GM21381 (cell line): ENCODE measurements at regions not wholly inside any gene's neighbourhood (a gene's known extent, or its start where the extent isn't known, plus 50 kb on each side); places are given as distances from the start of the nearest gene placed in this dataset.
A peak's percentile ranks its signal among the peaks of the same experiment; 100 is the strongest.

Experiments used
- ATAC-seq: cut with Tn5 transposase; IDR thresholded peaks from one replicate; pipeline ENCODE4 v1.9.1; 2021; ENCODE audit warnings: mild to moderate bottlenecking, moderate library complexity; ENCODE audit not compliant: unreplicated experiment

GRCh38 chr12:94722664-94723063 lies 72.3 kb upstream of the TMCC3 start:
- no peak for ATAC-seq

GRCh38 chr12:94721173-94721572 lies 70.8 kb upstream of the TMCC3 start:
- peak; percentile 86 for ATAC-seq

GRCh38 chr12:94718114-94718513 lies 67.8 kb upstream of the TMCC3 start:
- ATAC-seq: no peak

- ATAC-seq: no peak
These were observed 67.3 kb upstream of the TMCC3 start for GRCh38 chr12:94717656-94718055.

GRCh38 chr12:94717108-94717507 lies 66.8 kb upstream of the TMCC3 start:
- no peak for ATAC-seq

- no peak for ATAC-seq
These were observed 66.0 kb upstream of the TMCC3 start for GRCh38 chr12:94716339-94716738.

GRCh38 chr12:94714378-94715114 lies 64.2 kb upstream of the TMCC3 start:
- ATAC-seq: no peak

GRCh38 chr12:94712815-94713515 lies 62.6 kb upstream of the TMCC3 start:
- no peak for ATAC-seq

GRCh38 chr12:94710933-94711332 lies 60.6 kb upstream of the TMCC3 start:
- ATAC-seq: no peak

GRCh38 chr12:94707892-94708291 lies 57.5 kb upstream of the TMCC3 start:
- ATAC-seq: no peak

GRCh38 chr12:94707036-94707435 lies 56.7 kb upstream of the TMCC3 start:
- ATAC-seq: no peak

GRCh38 chr12:94706250-94706661 lies 55.9 kb upstream of the TMCC3 start:
- peak; percentile 59 for ATAC-seq

- ATAC-seq: no peak
These were observed 55.3 kb upstream of the TMCC3 start for GRCh38 chr12:94705676-94706075.

GRCh38 chr12:94704452-94705306 lies 54.3 kb upstream of the TMCC3 start:
- no peak for ATAC-seq

- no peak for ATAC-seq
These were observed 52.3 kb upstream of the TMCC3 start for GRCh38 chr12:94702696-94703095.

GRCh38 chr12:94701711-94702110 lies 51.4 kb upstream of the TMCC3 start:
- no peak for ATAC-seq

- no peak for ATAC-seq
These were observed 50.3 kb upstream of the TMCC3 start for GRCh38 chr12:94700662-94701061.
